Coronary artery (tissue), 2 donors: ENCODE measurements at regions not wholly inside any gene's neighbourhood (a gene's known extent, or its start where the extent isn't known, plus 50 kb on each side); places are given as distances from the start of the nearest gene placed in this dataset.
"Not testable (repeated sequence)": the region's sequence is repeated elsewhere in the genome, so short reads cannot be mapped to it uniquely, and the experiment has no call there.

ENCODE experiments used
- DNase-seq: peaks from one replicate; pipeline ENCODE4 v3.0.0-alpha.2; 2017; ENCODE audit warnings: low spot score
- H3K27ac ChIP-seq, 2 donors: fragments of 200-600 bp; sonication (generic); one replicate each; pipeline ENCODE4 v1.5.1; 2016 to 2019
- H3K4me3 ChIP-seq: fragments of 200-600 bp; sonication (generic); 2 replicates; pipeline ENCODE4 v1.5.1; 2016; ENCODE audit warnings: mild to moderate bottlenecking, moderate library complexity
- TF ChIP-seq, protein P1 (sequence below): fragments of 200-600 bp; sonication (generic); IDR thresholded peaks from one replicate; pipeline ENCODE4 v1.5.1; 2019; ENCODE audit warnings: antibody characterized with exemption

DNA sequence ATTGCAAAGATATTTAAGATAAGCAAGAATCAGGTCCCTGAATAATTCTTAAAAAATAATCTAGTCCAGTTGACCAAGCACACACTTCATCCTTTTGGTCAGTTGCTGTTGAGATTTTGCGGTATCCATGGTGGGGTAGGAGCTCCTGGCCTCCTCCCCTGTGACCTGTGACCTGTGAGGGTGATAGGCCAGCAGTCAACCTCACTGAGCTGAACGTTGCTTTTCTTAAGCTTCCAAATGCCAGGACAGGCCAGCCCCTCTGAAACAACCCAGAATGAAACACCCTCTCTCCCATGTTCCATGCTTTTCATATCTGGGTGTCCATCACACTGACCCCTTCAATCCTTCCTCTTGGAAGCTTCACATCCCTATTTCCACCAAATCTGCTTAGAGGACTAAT lies 164.9 kb downstream of the THBS2 start:
- TF ChIP-seq, protein P1, sequence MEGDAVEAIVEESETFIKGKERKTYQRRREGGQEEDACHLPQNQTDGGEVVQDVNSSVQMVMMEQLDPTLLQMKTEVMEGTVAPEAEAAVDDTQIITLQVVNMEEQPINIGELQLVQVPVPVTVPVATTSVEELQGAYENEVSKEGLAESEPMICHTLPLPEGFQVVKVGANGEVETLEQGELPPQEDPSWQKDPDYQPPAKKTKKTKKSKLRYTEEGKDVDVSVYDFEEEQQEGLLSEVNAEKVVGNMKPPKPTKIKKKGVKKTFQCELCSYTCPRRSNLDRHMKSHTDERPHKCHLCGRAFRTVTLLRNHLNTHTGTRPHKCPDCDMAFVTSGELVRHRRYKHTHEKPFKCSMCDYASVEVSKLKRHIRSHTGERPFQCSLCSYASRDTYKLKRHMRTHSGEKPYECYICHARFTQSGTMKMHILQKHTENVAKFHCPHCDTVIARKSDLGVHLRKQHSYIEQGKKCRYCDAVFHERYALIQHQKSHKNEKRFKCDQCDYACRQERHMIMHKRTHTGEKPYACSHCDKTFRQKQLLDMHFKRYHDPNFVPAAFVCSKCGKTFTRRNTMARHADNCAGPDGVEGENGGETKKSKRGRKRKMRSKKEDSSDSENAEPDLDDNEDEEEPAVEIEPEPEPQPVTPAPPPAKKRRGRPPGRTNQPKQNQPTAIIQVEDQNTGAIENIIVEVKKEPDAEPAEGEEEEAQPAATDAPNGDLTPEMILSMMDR: no peak
- H3K27ac ChIP-seq: no peak overlapping the region

DNA sequence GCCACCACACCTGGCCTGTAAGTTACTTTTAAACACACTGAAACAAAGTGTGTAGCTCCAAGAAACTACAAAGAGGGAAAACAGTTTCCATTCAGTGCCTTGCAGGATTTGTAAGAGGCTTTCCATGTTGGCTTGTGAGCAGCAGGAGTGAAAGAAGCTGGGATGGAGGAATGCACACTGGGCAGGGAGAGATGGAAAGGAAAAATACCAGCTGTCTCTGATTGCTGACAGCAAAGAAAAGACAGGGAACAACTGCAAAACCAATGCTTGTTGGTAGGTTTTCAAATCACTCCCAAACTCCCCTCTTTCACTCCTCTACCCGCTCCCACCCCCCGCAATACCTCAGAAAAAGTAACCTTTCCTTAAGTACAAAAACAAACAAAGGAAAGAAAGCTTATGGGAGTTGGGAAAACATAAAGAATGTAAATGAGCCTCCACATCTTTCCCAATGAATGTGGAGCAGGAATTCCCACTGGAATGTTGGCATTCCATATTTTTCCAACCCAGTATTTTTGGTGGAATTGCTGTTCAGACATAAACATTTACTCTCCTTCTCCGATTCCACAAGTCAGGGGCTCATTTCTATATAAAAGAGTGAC lies 166.1 kb downstream of the THBS2 start:
- TF ChIP-seq, protein P1: no peak
- Histone ChIP-seq H3K4me3 (no peak overlapping the region), H3K27ac (peak overlapping the region in 1 of 2 donors; percentile 17)
- peak; percentile 50 for DNase-seq

More for the DNA sequence above, 164.9 kb downstream of the THBS2 start:
- DNase-seq: no peak
- no peak overlapping the region for H3K4me3 ChIP-seq

DNA sequence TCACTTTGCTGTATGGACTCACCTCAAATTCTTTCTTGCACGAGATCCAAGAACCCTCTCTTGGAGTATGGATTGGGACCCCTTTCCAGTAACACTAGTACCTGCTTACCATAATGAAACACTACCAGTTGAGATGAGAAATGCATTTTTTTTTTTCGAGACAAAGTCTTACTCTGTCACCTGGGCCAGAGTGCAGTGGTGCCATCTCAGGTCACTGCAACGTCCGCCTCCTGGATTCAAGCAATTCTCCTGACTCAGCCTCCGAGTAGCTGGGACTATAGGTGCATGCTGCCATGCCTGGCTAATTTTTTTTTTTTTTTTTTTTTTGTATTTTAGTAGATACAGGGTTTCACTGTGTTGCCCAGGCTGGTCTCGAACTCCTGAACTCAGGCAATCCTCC lies 167.0 kb downstream of the THBS2 start:
- not testable (repeated sequence) for DNase-seq, H3K27ac ChIP-seq, H3K4me3 ChIP-seq

DNA sequence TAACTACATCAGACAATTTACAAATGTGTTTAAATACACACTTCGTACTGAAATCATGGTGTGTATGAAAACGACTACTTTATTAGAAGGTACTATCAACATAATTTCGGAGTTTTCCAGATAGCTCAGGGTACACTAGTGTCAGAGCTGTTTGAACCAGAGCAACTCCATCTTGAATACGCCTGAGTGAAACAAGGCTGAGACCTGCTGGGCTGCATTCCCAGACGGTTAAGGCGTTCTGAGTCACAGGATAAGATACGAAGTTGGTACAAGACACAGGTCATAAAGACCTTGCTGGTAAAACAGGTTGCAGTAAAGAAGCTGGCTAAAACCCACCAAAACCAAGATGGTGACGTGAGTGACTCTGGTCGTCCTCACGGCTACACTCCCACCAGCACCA lies 167.6 kb downstream of the THBS2 start:
- TF ChIP-seq, protein P1: no peak
- Histone ChIP-seq H3K27ac (no peak overlapping the region), H3K4me3 (no peak overlapping the region)
- no peak for DNase-seq

DNA sequence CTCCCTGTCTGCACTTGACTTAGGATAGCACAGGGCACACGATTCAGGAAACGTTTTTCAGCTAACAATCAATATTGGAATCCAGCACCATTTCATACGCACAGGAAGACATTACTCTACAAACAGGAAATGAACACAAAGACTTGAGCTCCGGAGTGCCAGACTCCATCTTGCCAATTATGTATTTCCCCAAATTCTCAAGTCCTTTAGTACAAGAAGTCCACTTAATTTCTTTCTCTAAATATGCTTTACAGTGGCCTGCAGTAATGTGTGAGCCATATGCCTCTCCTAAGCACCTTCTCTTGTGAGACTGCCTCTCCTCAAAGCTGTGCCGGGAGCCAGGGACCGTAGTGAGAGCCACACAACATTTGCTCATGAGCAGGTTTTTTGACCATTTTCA lies 168.2 kb downstream of the THBS2 start:
- Histone ChIP-seq H3K4me3 (no peak overlapping the region), H3K27ac (no peak overlapping the region)
- no peak for DNase-seq
- TF ChIP-seq, protein P1: no peak

DNA sequence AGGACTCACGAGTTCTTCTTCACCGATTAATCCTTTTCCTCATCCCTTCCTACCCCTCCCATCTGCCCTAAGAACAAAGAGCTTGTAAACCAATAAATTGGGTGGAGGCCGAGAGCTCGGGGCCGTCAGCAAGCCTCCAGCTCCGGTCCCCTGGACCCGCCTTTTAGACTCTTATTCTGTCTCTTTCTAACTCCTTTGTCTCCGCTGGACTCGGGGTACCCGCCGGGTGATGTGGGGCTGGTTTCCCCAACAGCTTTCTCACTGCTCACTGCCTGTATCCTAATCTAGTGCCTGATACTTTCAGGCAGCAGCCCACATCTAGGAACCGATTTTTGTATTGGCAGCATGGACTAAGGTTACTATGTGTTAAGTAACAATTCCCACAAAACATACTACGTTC lies 169.1 kb downstream of the THBS2 start:
- not testable (repeated sequence) for H3K4me3 ChIP-seq, DNase-seq, H3K27ac ChIP-seq

DNA sequence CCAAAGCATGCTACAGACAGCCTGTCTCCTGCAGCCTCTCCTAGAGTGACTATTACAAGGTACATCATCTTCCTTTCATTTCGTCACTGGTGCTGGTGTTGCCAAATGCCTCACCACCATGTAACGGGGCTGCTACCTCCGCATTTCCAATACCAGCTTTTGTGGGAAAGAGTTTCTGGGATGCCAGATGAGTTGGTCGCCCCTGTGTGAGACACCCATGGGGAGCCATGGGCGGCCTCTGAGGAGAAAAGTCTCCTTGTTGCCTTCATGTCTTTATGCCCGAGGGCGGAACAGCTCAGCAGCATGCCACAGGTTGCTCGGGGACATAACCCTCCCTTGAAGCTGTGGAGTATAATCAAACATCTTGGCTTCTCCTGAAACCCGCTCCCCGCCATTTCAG lies 169.6 kb downstream of the THBS2 start:
- no peak overlapping the region for H3K4me3 ChIP-seq
- TF ChIP-seq, protein P1: no peak
- DNase-seq: no peak
- no peak overlapping the region for H3K27ac ChIP-seq

DNA sequence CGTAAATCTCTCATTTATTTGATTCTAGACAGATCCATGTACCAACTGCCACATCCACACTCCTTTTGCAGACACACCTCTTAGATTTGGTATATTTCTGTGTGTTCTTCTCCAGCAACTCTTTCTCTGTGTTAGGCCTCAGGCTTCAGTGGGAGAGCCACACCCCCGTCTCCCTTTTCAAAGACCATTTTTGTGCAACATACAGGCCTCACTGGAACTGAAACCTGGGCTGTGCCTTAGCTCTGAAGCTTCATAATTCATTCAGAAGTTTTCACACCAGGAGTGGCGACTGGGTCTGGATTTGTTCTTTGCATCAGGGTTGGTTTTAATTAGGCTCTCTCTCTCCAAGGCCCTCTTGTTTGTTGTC lies 170.2 kb downstream of the THBS2 start:
- DNase-seq: no peak
- Histone ChIP-seq H3K4me3 (no peak overlapping the region), H3K27ac (no peak overlapping the region)
- TF ChIP-seq, protein P1: no peak
